ENCODE measurements at regions not wholly inside any gene's neighbourhood (a gene's known extent, or its start where the extent isn't known, plus 50 kb on each side); places are given as distances from the start of the nearest gene placed in this dataset.

GRCh38 chr2:192591617-192592016 is 396.9 kb upstream of the TMEFF2 start:
- TF ChIP-seq CTCF (IDR thresholded peaks at IDR 0.05) (no peak), POLR2A (IDR thresholded peaks at IDR 0.05) (no peak)

Data from lower leg skin (tissue), 3 donors.